Endodermal cell (in vitro differentiated cells): ENCODE measurements at regions not wholly inside any gene's neighbourhood (a gene's known extent, or its start where the extent isn't known, plus 50 kb on each side); places are given as distances from the start of the nearest gene placed in this dataset.

Experiments
- DNase-seq: peaks from one replicate; pipeline ENCODE4 v3.0.0-alpha.2; 2017
- H3K27ac ChIP-seq: 2 replicates; pipeline ENCODE4 v1.5.1; 2013; ENCODE audit warnings: mild to moderate bottlenecking, low read depth, low read length, moderate library complexity
- H3K27me3 ChIP-seq: 2 replicates; pipeline ENCODE4 v1.6.1; 2013; ENCODE audit warnings: mild to moderate bottlenecking, low read length, moderate library complexity; ENCODE audit not compliant: insufficient read depth, control insufficient read depth, poor library complexity, severe bottlenecking
- H3K36me3 ChIP-seq: 2 replicates; pipeline ENCODE4 v1.7.0; 2013; ENCODE audit warnings: mild to moderate bottlenecking, low read length, moderate library complexity; ENCODE audit not compliant: control insufficient read depth, insufficient read depth
- H3K4me1 ChIP-seq: one replicate; pipeline ENCODE4 v1.7.0; 2013; ENCODE audit warnings: low read length; ENCODE audit not compliant: control insufficient read depth, insufficient read depth
- H3K4me3 ChIP-seq: 2 replicates; pipeline ENCODE4 v1.5.1; 2013; ENCODE audit warnings: mild to moderate bottlenecking, low read length, moderate library complexity
- H3K9ac ChIP-seq: 2 replicates; pipeline ENCODE4 v1.6.1; 2013; ENCODE audit warnings: mild to moderate bottlenecking, low read length, moderate library complexity; ENCODE audit not compliant: poor library complexity, severe bottlenecking; ENCODE audit errors: extremely low read depth
- H3K9me3 ChIP-seq: 2 replicates; pipeline ENCODE4 v1.6.1; 2013; ENCODE audit warnings: mild to moderate bottlenecking, low read length, moderate library complexity; ENCODE audit not compliant: control insufficient read depth
- H3K27ac Mint-ChIP-seq: 2 replicates; pipeline ENCODE4 v1.8.0; 2020; ENCODE audit warnings: mixed read lengths
- H3K27me3 Mint-ChIP-seq: 2 replicates; pipeline ENCODE4 v1.8.0; 2021; ENCODE audit warnings: mild to moderate bottlenecking, mixed read lengths; ENCODE audit not compliant: insufficient read depth
- H3K36me3 Mint-ChIP-seq: 2 replicates; pipeline ENCODE4 v1.8.0; 2020; ENCODE audit warnings: low read depth, mixed read lengths
- H3K4me1 Mint-ChIP-seq: 2 replicates; pipeline ENCODE4 v1.8.0; 2020; ENCODE audit warnings: mixed read lengths
- H3K4me3 Mint-ChIP-seq: 2 replicates; pipeline ENCODE4 v1.8.0; 2020; ENCODE audit warnings: mild to moderate bottlenecking, moderate library complexity, mixed read lengths
- H3K9me3 Mint-ChIP-seq: 2 replicates; pipeline ENCODE4 v1.8.0; 2020; ENCODE audit warnings: mild to moderate bottlenecking, mixed read lengths
- WGBS, 2 experiments: methylation state at CpG; one replicate each; pipeline versions ENCODE4 v1.1.5 to v1.1.7; 2013; ENCODE audit warnings: missing lambda C conversion rate in 2 of 2, mixed read lengths in 1 of 2; ENCODE audit not compliant: insufficient coverage in 1 of 2, insufficient read length in 1 of 2; 5-methylcytosine and 5-hydroxymethylcytosine counted together
- TF ChIP-seq, protein P1 (sequence below): fragments of 200-600 bp; sonication (generic); conservative IDR thresholded peaks from 2 replicates; pipeline ENCODE4 v1.5.0; 2021; ENCODE audit warnings: antibody characterized with exemption, mild to moderate bottlenecking

DNA sequence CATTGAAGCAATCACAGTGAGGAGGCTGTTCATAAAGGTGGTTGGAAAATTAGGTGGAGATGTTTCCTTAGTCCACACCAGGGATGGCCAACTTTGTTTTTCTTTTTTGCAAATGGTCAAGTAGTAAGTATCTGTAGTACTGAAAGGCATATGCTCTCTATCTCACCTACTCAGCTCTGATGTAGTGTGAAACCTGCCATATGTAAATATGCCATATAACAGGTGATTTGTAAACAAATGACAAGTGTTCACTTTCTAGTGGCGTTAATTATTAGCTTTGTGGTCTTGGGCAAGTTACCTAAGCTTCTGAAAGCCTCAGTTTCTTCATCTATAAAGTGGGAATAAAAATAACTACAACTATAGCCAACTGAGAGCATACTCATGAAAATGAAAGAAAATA lies 421.4 kb upstream of the LCORL start:
- Mint-ChIP-seq H3K27ac (no peak overlapping the region), H3K4me3 (no peak overlapping the region), H3K4me1 (no peaks in the 10 kb centered on the region), H3K9me3 (peaks cover 5% of the 10 kb centered on the region), H3K36me3 (no peaks in the 10 kb centered on the region), H3K27me3 (no peaks in the 10 kb centered on the region)
- TF ChIP-seq, protein P1, sequence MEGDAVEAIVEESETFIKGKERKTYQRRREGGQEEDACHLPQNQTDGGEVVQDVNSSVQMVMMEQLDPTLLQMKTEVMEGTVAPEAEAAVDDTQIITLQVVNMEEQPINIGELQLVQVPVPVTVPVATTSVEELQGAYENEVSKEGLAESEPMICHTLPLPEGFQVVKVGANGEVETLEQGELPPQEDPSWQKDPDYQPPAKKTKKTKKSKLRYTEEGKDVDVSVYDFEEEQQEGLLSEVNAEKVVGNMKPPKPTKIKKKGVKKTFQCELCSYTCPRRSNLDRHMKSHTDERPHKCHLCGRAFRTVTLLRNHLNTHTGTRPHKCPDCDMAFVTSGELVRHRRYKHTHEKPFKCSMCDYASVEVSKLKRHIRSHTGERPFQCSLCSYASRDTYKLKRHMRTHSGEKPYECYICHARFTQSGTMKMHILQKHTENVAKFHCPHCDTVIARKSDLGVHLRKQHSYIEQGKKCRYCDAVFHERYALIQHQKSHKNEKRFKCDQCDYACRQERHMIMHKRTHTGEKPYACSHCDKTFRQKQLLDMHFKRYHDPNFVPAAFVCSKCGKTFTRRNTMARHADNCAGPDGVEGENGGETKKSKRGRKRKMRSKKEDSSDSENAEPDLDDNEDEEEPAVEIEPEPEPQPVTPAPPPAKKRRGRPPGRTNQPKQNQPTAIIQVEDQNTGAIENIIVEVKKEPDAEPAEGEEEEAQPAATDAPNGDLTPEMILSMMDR, result no peak
- Histone ChIP-seq H3K9ac (no peak overlapping the region), H3K27me3 (no peaks in the 10 kb centered on the region), H3K4me3 (no peak overlapping the region), H3K27ac (no peak overlapping the region), H3K9me3 (peaks cover 8% of the 10 kb centered on the region), H3K4me1 (no peaks in the 10 kb centered on the region), H3K36me3 (no peaks in the 10 kb centered on the region)
- DNase-seq, result no peak
- 83% methylated on average over 1 of the region's 1 CpG; no CpG with 5 or more reads in 1 of the 2 experiments for WGBS, 2 experiments

DNA sequence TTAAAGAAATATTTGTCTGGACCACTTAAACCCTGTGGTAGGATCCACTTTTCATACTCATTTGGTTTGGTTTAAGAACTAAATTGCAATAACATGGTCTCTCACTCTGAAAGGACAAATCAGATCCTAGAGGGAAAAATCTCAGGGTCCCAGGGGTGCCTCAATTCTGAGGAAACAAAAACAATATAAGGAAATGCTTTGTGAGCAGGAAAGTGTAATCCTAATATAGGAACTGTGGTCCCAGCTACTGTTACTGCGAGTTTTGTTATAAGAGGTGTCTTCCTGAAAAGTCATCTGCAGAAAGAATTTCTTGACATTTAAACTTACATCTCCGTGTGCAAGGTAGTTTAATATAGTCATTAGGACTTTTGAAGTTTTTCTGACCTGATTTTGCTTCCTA lies 420.1 kb upstream of the LCORL start:
- no peak for DNase-seq

DNA sequence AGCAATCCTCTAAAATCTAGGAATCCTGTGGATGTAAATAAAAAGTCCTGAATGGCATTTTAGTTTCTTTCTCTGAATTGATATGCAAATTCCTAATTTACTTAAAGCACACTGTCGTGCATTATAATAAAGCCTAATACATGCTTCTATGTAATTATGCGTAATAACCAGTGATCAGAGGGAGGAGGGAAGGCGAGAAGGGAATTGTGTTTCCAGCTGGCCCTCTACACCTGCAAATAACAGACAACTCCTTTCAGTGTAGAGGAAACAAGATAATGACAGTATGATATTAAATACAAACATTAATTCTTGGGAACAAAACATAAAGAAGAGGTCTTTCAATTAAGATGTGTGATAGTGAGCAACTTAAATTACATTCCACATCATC lies 419.6 kb upstream of the LCORL start:
- H3K4me3 Mint-ChIP-seq, result no peak overlapping the region
- H3K36me3 Mint-ChIP-seq, result no peaks in the 10 kb centered on the region
- WGBS, 2 experiments, result 82% methylated on average over 3 of the region's 3 CpGs; no CpG with 5 or more reads in 1 of the 2 experiments
- Histone ChIP-seq H3K4me3 (no peak overlapping the region), H3K36me3 (no peaks in the 10 kb centered on the region), H3K27ac (no peak overlapping the region), H3K4me1 (no peaks in the 10 kb centered on the region), H3K9me3 (peaks cover 8% of the 10 kb centered on the region), H3K27me3 (no peaks in the 10 kb centered on the region), H3K9ac (no peak overlapping the region)
- H3K9me3 Mint-ChIP-seq, result peaks cover 5% of the 10 kb centered on the region
- TF ChIP-seq, protein P1, result no peak
- no peaks in the 10 kb centered on the region for H3K4me1 Mint-ChIP-seq
- no peak for DNase-seq
- no peak overlapping the region for H3K27ac Mint-ChIP-seq
- peaks cover 2% of the 10 kb centered on the region for H3K27me3 Mint-ChIP-seq

More for the DNA sequence above, 420.1 kb upstream of the LCORL start:
- Mint-ChIP-seq H3K27ac (no peak overlapping the region), H3K9me3 (peaks cover 5% of the 10 kb centered on the region), H3K4me3 (no peak overlapping the region), H3K27me3 (no peaks in the 10 kb centered on the region), H3K4me1 (no peaks in the 10 kb centered on the region), H3K36me3 (no peaks in the 10 kb centered on the region)
- Histone ChIP-seq H3K27me3 (no peaks in the 10 kb centered on the region), H3K9ac (no peak overlapping the region), H3K4me1 (no peaks in the 10 kb centered on the region), H3K9me3 (peaks cover 8% of the 10 kb centered on the region), H3K27ac (no peak overlapping the region), H3K36me3 (no peaks in the 10 kb centered on the region), H3K4me3 (no peak overlapping the region)
- WGBS, 2 experiments, result 90 to 100% methylated on average over 1 to 2 of the region's 2 CpGs
- TF ChIP-seq, protein P1, result no peak
